NOMO-1 treated with DMSO at 0.1 percent for 48 hours (cell line): ENCODE measurements at regions not wholly inside any gene's neighbourhood (a gene's known extent, or its start where the extent isn't known, plus 50 kb on each side); places are given as distances from the start of the nearest gene placed in this dataset.
"Not testable (repeated sequence)": the region's sequence is repeated elsewhere in the genome, so short reads cannot be mapped to it uniquely, and the experiment has no call there.

ENCODE experiments used
- DNase-seq: peaks from one replicate; lab custom pipeline; 2025; ENCODE audit not compliant: unreplicated experiment; lab: John Stamatoyannopoulos, UW

DNA sequence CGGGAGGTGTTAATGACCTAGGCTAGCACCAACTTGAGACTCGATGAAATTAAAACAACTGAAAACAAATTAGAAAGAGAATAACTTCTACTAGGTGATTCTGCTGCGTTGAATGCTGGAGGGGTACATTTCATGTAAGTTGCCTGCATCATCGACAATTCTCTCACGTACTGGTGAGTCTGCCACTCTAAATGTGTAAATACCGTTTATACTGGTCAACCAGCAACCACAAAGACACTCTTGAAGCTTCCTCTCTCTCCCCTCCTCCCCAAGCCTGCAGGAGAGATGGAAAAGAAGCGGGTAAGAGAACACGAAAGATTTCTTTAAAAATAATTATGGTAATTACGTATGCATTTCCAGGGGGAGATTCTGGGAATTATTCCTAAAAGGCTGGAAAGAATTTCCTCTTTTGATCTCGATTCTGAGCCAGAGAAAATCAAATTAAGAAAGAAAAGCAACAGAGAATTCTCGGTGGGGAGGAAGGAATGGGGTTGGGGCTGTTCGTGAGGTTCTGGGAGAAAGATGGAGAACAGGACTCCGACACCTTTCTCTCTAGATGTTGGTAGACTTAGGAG lies 68.6 kb upstream of the MRTFB start:
- DNase-seq = no peak

DNA sequence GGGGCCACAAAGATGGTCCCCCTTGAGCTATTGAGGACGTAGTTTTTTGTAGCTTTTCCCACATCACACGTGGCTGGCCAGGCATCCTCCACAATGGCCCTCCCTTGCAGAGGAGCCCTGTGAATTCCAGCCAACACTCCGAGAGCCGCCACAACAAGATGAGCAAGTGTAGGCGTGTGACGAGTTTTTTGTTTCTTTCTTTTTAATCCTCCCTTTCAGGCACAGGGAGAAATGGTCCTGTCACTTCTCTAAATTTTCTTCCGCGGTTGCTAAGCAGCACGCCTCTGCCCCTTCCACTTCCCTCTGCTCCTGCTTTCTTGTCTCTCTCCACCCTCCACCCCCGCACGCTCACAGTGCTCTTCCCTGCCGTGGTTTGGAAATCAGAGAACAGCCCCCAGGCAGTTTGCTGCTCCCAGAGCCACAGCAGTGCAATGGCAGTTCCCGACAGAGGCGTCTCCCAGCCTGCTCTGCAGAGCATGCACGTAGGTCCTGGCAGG lies 68.0 kb upstream of the MRTFB start:
- DNase-seq = peak; percentile 37

DNA sequence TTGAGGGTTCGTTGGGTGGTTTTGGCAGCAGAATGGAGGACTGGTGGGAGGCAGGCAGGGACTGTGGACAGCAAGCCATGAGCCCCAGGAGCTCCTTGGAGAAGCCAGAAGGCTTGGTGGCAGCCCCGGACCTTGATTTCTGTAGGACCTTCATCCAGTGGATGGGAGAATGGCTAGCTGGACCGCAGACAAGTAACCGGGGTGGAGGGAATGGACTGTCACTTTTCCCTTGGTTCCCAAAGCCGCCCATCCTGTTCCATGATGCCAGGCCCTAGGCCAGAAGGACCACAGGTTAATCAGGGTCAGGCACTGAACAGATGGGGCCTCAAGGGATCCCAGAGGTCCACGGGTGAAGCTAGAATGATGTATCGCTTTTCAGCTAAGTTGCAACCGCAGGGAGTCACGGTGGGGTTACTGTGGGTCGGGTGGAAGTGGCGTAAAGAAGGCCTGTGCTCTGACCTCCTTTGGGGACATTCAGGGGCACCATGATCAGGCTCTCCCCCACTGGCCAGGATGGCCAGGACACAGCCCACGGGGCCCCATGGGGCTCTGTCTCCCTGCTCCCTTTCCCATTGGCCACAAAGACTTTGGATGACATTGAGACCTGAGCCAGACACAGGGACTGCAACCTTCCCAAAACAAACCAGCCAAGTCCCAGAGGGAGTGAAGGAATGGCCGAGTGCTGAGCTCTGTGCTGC lies 66.9 kb upstream of the MRTFB start:
- DNase-seq = no peak

DNA sequence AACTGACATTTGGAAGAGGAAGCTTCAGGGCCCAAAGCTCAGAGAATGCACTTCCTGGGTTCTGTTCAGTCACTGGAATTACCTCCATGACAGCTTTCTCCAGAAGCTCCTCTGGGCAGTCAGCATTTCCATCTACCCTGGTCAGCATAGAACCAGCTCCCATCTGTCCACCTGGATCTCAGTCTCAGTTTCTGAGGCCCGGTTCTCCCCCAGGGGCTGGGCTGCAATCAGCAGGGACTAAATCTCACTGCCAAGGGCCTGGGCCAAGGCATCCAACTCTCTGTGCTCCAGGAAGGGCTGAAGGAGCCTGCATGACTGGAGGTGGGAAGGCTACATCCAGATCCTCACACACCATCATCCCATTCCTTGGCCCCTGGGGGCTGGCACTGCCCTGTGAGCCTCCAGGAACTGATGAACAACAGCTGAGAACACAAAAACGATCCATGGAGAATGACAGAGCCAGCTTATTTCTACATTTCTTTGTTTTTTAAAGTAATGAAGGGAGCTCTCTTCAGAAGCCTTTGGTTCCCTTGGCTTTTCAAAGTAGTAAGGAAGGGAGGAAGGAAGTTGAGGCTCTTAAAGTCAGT lies 66.3 kb upstream of the MRTFB start:
- DNase-seq = no peak

DNA sequence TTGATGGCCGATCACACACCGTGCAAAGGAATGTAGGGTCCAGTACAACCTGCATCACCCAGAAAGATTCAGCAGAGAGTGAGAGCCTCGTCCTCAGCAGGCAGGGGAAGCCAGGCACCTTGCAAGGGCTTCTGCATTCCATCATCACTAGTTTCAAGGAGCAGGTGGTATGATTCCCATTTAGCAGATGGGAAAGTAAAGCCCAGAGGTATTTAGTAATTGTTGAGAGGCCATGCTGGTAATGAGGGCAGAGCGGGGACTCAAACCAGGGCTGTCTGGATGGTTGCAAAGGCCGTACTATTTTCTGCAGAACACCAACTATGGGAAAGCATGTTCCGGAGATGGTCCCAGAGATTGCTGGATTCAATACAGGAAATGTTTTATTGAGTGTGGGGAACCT lies 65.8 kb upstream of the MRTFB start:
- DNase-seq = no peak

DNA sequence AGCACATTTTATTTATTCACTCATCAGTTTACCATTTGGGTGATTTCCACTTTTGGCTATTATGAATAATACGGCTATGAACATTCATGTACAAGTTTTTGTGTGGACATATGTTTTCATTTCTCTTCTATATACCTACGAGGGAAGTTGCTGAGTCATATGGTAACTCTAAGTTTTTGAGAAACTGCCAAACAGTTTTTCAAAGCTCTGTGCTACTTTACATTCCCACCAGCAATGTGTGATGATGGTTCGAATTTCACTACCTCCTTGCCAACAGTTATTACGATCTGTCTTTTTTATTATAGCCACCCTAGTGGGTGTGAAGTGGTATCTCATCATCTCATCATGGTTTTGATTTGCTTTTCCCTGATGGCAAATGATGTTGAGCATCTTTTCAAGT lies 63.7 kb upstream of the MRTFB start:
- no peak for DNase-seq

DNA sequence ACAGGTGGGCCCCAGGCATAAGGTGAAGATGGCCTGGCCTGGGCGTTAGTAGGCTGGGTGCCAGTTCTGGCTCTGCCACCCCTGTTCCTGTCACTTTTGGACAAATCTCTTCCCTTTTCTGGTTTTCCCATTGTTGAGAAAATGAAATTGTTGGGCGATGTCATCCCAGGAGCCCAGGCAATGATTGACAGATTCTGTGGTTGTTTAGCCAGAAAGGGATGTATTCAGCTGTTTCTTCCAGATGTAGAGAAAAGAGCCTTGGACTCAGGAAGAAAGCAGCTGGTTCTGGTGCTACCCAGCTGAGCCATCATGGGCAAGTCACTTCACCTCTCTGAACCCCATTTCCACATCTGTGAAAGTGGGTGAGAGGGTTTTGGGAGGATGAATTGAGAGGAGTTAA lies 60.1 kb upstream of the MRTFB start:
- DNase-seq = no peak

DNA sequence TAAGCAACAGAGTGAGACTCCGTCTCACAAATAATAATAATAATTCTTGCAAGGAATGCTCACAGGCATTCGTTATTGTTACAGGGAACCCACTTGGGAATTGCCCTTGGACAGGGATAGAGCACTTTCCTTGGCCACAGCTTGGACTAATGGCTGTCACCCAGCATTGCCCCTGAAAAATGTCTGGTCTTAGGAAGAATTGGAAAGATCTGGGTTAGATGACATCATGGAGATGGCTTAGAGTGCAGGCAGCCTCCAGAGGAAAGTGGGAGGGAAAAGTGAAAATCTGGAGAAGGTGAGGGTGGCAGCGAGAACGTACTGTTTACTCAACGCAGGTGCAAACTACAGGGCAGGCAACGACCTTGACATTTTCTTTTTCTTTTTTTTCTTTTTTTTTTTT lies 59.3 kb upstream of the MRTFB start:
- DNase-seq = no peak

DNA sequence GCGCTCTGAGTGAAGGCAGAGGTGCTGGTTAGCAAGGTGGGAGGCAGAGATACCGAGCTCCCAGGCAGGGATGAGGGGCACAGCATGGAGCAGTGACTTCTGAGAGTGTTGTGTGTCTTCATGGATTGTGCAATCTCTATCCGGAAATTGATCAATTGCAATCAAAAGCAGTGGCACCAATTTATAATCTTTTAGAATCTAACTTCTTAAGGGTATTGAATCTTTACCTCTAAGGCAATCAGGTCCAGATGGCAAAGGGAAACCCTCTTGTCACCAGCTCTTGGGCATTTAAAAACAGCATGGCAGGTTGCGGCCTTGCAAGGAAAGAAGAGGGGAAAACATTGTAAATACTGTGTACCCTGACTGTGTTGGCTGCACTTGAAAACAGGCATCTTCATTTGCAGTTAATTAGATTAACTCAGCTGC lies 58.0 kb upstream of the MRTFB start:
- DNase-seq = no peak

DNA sequence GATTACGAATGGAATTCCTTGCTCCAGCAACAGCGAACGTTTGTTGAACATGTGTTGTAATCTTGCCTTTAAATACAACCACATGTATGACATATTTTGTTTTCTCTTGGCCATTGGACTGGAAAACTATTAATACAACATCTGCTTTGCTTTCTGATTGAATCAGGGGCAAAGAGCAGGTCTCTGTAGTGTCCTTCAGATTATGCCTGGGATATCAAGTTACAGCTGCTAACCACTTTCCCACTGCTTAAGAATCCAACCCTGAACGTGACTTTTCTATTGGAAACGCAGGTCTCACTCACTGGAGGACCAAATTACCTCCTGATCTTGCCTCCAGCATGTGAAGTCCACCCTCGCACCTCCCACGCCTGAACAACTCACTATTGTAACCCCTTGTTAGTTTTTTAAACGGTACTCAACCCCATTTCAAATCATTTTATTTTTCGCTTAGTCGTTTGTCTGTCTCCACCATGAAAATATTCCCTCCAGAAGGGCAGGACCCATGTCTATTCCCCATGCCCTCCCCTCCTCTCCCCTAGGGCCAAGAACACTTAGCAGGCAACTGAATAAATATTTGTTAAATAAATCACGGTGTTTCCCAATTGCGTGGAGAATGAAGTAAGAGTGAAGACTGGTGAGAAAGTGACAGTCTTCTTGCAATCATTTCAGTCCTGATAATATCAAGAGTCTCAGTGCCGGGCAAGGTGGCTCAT lies 57.4 kb upstream of the MRTFB start:
- no peak for DNase-seq

DNA sequence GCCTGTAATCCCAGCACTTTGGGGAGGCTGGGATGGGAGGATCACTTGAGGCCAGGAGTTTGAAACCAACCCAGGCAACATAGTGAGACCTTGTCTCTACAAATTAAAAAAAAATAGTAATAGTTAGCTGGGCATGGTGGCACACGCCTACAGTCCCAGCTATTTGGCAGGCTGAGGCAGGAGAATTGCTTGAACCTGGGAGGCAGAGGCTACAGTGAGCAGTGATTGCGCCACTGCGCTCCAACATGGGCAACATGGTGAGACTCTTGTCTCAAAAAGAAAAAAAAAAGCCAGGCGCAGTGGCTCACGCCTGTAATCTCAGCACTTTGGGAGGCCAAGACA lies 56.9 kb upstream of the MRTFB start:
- DNase-seq = no peak

DNA sequence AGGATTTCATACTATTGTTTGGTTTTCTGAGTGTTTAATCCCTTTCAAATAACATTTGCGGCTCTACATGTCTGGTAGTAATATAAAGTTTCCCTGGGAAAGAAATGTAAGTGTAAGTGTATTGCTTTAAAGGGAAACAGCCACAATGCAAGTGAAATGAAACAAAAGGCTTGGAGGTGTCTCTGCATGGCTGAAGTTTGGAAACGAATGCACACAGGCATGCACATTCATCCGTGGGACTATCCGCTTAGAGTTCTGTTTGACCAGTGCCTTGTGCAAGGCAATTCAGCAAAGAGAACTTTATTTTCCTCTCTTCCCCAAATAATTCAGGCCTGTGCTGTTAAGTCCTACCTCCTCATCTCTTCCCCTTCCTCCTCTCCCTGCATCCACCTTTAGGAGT lies 56.1 kb upstream of the MRTFB start:
- no peak for DNase-seq

DNA sequence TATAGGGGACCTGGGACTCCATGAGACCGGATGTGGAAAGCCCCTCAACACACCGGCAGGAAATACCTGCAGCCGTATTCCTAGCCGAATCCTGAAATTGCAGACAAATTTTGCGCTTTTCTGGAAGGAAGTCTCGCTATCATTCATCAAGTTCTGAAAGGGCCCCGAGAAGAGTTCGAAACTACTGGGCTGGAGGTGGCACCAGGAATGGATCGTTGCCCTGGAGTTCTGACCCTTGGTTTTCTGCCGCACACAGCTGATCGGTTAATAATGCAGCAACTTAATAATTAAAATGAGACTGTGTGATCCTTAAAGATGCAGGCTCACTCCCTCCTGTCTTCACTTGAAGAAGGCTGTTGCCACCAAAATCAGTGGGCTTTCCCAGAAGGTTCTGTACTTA lies 55.7 kb upstream of the MRTFB start:
- DNase-seq = no peak

DNA sequence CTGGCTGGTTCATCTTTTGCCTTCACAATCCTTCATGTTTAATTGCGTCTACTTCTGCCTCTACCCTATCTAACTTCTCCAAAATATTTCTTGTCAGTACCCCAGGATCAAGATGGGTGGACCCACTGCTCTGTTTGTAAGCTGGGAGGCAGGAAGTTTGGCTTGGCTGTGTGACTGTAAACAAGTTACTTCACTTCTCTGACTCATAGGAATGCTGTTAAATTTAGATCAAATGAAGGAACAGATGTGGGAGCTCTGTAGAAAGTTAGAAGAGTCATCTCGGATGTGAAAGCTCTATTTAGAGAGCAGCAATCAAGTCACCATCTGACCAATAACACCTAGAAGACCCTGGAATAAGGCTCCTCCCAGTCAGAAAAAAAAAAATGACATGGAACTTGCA lies 55.2 kb upstream of the MRTFB start:
- no peak for DNase-seq

DNA sequence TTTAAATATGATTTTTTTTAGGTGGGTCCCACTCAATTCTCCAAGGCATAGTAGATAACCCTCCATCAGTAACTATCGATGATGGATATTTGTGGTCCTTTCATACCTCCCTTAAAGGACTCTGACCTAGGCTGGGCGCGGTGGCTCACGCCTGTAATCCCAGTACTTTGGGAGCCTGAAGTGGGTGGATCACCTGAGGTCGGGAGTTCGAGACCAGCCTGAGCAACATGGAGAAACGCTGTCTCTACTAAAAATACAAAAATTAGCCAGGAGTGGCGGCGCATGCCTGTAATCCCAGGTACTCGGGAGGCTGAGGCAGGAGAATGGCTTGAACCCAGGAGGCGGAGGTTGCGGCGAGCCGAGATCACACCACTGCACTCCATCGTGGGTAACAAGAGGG lies 54.8 kb upstream of the MRTFB start:
- DNase-seq = not testable (repeated sequence)

DNA sequence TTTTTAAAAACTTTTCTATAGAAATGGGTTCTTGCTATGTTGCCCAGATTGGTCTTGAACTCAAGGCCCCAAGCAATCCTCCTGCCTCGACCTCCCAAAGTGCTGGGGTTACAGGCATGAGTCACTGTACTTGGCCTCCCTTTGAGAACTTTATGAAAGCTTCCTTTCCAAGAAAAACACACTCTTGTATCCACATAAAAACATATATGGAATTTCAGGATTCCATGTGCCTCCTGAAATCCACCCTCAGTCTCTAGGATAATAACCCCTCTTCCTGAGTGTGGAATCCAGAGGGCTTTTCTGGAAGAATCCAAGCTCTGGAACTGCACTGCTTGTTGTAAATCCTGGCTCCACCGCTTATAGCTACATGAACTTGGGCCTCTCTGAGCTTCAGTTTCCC lies 53.2 kb upstream of the MRTFB start:
- DNase-seq = no peak

DNA sequence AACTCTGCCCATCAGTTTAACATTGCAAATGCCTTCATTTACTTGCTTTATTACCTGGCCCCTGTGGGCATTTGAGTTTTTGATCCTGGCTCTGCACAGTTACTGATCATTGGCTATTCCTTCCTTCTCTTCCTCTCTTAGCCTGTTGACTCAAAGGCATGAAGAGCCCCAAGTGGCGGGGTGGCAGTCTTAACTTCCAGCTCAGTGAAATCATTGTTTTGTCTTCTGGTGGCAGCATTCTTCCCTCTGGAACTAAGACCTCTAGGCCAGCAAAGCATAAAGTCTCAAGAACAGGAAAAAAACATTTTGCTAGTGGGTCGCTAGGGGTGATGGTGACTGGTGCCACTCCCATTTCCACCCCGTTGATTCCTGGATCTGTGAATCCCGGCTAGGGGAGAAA lies 52.3 kb upstream of the MRTFB start:
- DNase-seq = no peak

DNA sequence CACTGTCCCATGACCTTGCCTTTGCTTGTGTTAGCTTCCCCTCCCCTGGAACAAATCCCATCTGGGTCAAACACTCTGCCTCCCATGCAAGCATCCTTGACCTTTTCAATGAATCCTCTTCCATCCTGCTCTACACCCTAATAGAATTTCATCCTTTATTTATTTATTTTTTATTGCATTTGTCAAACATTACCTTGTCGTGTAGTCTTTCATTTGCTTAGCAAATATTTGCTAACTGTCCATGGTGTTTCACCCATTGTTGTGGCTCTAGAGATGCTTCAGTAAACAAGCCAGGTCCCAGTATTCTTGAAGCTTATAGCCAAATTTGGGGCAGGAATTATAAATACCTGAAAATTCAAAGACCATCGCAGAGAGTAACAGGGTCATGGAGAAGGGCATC lies 51.0 kb upstream of the MRTFB start:
- no peak for DNase-seq
